H9 (cell line): ENCODE measurements at regions not wholly inside any gene's neighbourhood (a gene's known extent, or its start where the extent isn't known, plus 50 kb on each side); places are given as distances from the start of the nearest gene placed in this dataset.
A peak's percentile ranks its signal among the peaks of the same experiment; 100 is the strongest.
"Not testable (repeated sequence)": the region's sequence is repeated elsewhere in the genome, so short reads cannot be mapped to it uniquely, and the experiment has no call there.

Source experiments
- DNase-seq: peaks from one replicate; pipeline ENCODE4 v3.0.0-alpha.2; 2017
- H2AFZ ChIP-seq: one replicate; pipeline ENCODE4 v1.6.1; 2013; ENCODE audit warnings: mild to moderate bottlenecking, low read length, control low read depth, moderate library complexity
- H2AK5ac ChIP-seq: 2 replicates; pipeline ENCODE4 v1.6.1; 2013; ENCODE audit warnings: low read length, control low read depth, mixed read lengths; ENCODE audit not compliant: insufficient read length
- H2BK120ac ChIP-seq: one replicate; pipeline ENCODE4 v1.6.1; 2013; ENCODE audit warnings: low read depth, mild to moderate bottlenecking, low read length, control low read depth, inconsistent platforms; ENCODE audit not compliant: poor library complexity, severe bottlenecking
- H2BK12ac ChIP-seq: 2 replicates; pipeline ENCODE4 v1.6.1; 2013; ENCODE audit warnings: low read length, control low read depth, mixed read lengths, low read depth; ENCODE audit not compliant: insufficient read length
- H2BK15ac ChIP-seq: 2 replicates; pipeline ENCODE4 v1.6.1; 2013; ENCODE audit warnings: low read depth, low read length, control low read depth
- H2BK20ac ChIP-seq: one replicate; pipeline ENCODE4 v1.6.1; 2013; ENCODE audit warnings: low read depth, mild to moderate bottlenecking, low read length, control low read depth, inconsistent platforms; ENCODE audit not compliant: poor library complexity, severe bottlenecking
- H2BK5ac ChIP-seq: 2 replicates; pipeline ENCODE4 v1.6.1; 2013; ENCODE audit warnings: low read length, control low read depth, mixed read lengths; ENCODE audit not compliant: insufficient read length
- H3K14ac ChIP-seq: 2 replicates; pipeline ENCODE4 v1.6.1; 2013; ENCODE audit warnings: low read length, control low read depth; ENCODE audit not compliant: insufficient read depth
- H3K18ac ChIP-seq: 2 replicates; pipeline ENCODE4 v1.6.1; 2013; ENCODE audit warnings: low read depth, mild to moderate bottlenecking, mixed read lengths, low read length, control low read depth; ENCODE audit not compliant: insufficient read length
- H3K23ac ChIP-seq: 2 replicates; pipeline ENCODE4 v1.6.1; 2013; ENCODE audit warnings: low read length, control low read depth, mixed read lengths, low read depth; ENCODE audit not compliant: insufficient read length
- H3K23me2 ChIP-seq: 2 replicates; pipeline ENCODE4 v1.6.1; 2013; ENCODE audit warnings: low read depth, mild to moderate bottlenecking, mixed read lengths, low read length, control low read depth; ENCODE audit not compliant: insufficient read length, poor library complexity, severe bottlenecking
- H3K27ac ChIP-seq: 2 replicates; pipeline ENCODE4 v1.5.1; 2013; ENCODE audit warnings: low read length, control low read depth, mixed read lengths, low read depth; ENCODE audit not compliant: insufficient read length
- H3K27me3 ChIP-seq: 2 replicates; pipeline ENCODE4 v1.6.1; 2013; ENCODE audit warnings: low read length, control low read depth, inconsistent platforms; ENCODE audit not compliant: insufficient read depth
- H3K4ac ChIP-seq: 2 replicates; pipeline ENCODE4 v1.6.1; 2013; ENCODE audit warnings: low read depth, mild to moderate bottlenecking, control low read depth, inconsistent platforms, low read length, moderate library complexity
- H3K4me1 ChIP-seq: 2 replicates; pipeline ENCODE4 v1.6.1; 2013; ENCODE audit warnings: low read length, control low read depth, inconsistent platforms; ENCODE audit not compliant: insufficient read depth
- H3K4me2 ChIP-seq: 2 replicates; pipeline ENCODE4 v1.6.1; 2013; ENCODE audit warnings: low read length, control low read depth, mixed read lengths; ENCODE audit not compliant: insufficient read length, insufficient read depth
- H3K56ac ChIP-seq: 2 replicates; pipeline ENCODE4 v1.6.1; 2013; ENCODE audit warnings: low read depth, mild to moderate bottlenecking, mixed read lengths, low read length, control low read depth; ENCODE audit not compliant: insufficient read length
- H3K79me1 ChIP-seq: 2 replicates; pipeline ENCODE4 v1.6.1; 2013; ENCODE audit warnings: low read depth, mild to moderate bottlenecking, moderate library complexity, low read length, control low read depth, inconsistent platforms; ENCODE audit not compliant: insufficient read depth, poor library complexity, severe bottlenecking
- H3K79me2 ChIP-seq: 2 replicates; pipeline ENCODE4 v1.6.1; 2013; ENCODE audit warnings: low read length, control low read depth, inconsistent platforms; ENCODE audit not compliant: insufficient read depth
- H3K9ac ChIP-seq: 2 replicates; pipeline ENCODE4 v1.6.1; 2013; ENCODE audit warnings: low read length, control low read depth, mixed read lengths; ENCODE audit not compliant: insufficient read length; ENCODE audit errors: extremely low read depth
- H3K9me3 ChIP-seq: one replicate; pipeline ENCODE4 v1.6.1; 2013; ENCODE audit warnings: low read depth, low read length, inconsistent platforms; ENCODE audit not compliant: control insufficient read depth
- H3T11ph ChIP-seq: one replicate; pipeline ENCODE4 v1.6.1; 2013; ENCODE audit warnings: mild to moderate bottlenecking, low read length, control low read depth, inconsistent platforms
- H4K20me1 ChIP-seq: one replicate; pipeline ENCODE4 v1.6.1; 2013; ENCODE audit not compliant: control insufficient read depth, insufficient read length, insufficient read depth
- H4K5ac ChIP-seq: 2 replicates; pipeline ENCODE4 v1.6.1; 2013; ENCODE audit warnings: low read depth, mild to moderate bottlenecking, mixed read lengths, low read length, control low read depth; ENCODE audit not compliant: insufficient read length
- H4K8ac ChIP-seq: replicated peaks from 2 replicates; pipeline ENCODE4 v1.6.1; 2013; ENCODE audit warnings: low read length, control low read depth, mixed read lengths, low read depth; ENCODE audit not compliant: insufficient read length
- H4K91ac ChIP-seq: 2 replicates; pipeline ENCODE4 v1.6.1; 2013; ENCODE audit warnings: low read depth, mild to moderate bottlenecking, moderate library complexity, mixed read lengths, low read length, control low read depth; ENCODE audit not compliant: insufficient read length
- H3K27ac Mint-ChIP-seq, 3 experiments: 2 replicates in 2 of 3; 3 replicates in 1 of 3; pipeline ENCODE4 v1.8.0; 2020 to 2021; ENCODE audit warnings: mixed read lengths in 3 of 3, mild to moderate bottlenecking in 1 of 3, moderate library complexity in 1 of 3
- H3K27me3 Mint-ChIP-seq: 2 replicates; pipeline ENCODE4 v1.8.0; 2021; ENCODE audit warnings: low read depth, mild to moderate bottlenecking, moderate library complexity, mixed read lengths
- H3K36me3 Mint-ChIP-seq, 3 experiments: 2 replicates in 2 of 3; 3 replicates in 1 of 3; pipeline ENCODE4 v1.8.0; 2020 to 2021; ENCODE audit warnings: low read depth in 3 of 3, mixed read lengths in 3 of 3; ENCODE audit not compliant: insufficient read depth in 1 of 3
- H3K4me1 Mint-ChIP-seq, 2 experiments: 2 replicates each; pipeline ENCODE4 v1.8.0; 2020; ENCODE audit warnings: mixed read lengths in 2 of 2
- H3K4me3 Mint-ChIP-seq, 2 experiments: 2 replicates in 1 of 2; 3 replicates in 1 of 2; pipeline ENCODE4 v1.8.0; 2020 to 2021; ENCODE audit warnings: mild to moderate bottlenecking in 2 of 2, mixed read lengths in 2 of 2, moderate library complexity in 1 of 2
- H3K9me3 Mint-ChIP-seq, 2 experiments: 2 replicates in 1 of 2; 3 replicates in 1 of 2; pipeline ENCODE4 v1.8.0; 2020; ENCODE audit warnings: mild to moderate bottlenecking in 2 of 2, mixed read lengths in 2 of 2, moderate library complexity in 1 of 2
- CTCF ChIP-seq: fragments of 200-600 bp; sonication (generic); conservative IDR thresholded peaks from 3 replicates; pipeline ENCODE4 v1.8.0; 2021; ENCODE audit warnings: antibody characterized with exemption, mild to moderate bottlenecking
- WGBS: extraction: QIAGEN DNeasy Blood & Tissue Kit; methylation state at CpG from one replicate; pipeline ENCODE4 v1.1.7; 2013; ENCODE audit warnings: missing lambda C conversion rate, low lambda C conversion rate, mixed read lengths; ENCODE audit not compliant: insufficient read length; ENCODE audit errors: extremely low coverage; 5-methylcytosine and 5-hydroxymethylcytosine counted together

GRCh38 chr4:119955256-119955655 lies 111.4 kb downstream of the MAD2L1 start:
- H3K9ac ChIP-seq: no peak overlapping the region
- peaks cover 1% of the 10 kb centered on the region; the same call in 1 of the 2 replicates for H3K27me3 Mint-ChIP-seq
- H3K9me3 Mint-ChIP-seq: peaks cover 3% of the 10 kb centered on the region in 2 experiments; a peak in 4 of 5 replicates
- H3K9me3 ChIP-seq: no peaks in the 10 kb centered on the region
- peaks cover 9 to 10% of the 10 kb centered on the region in 2 experiments for H3K4me1 Mint-ChIP-seq
- H3K79me1 ChIP-seq: no peaks in the 10 kb centered on the region
- no peak overlapping the region for H2AK5ac ChIP-seq
- no peak overlapping the region for H3K14ac ChIP-seq
- H2BK20ac ChIP-seq: no peak overlapping the region
- H3K4ac ChIP-seq: no peak overlapping the region
- H3K56ac ChIP-seq: no peak overlapping the region
- no peak overlapping the region for H4K5ac ChIP-seq
- H3K36me3 Mint-ChIP-seq: peaks cover 0 to 7% (median 2%) of the 10 kb centered on the region in 3 experiments; a peak in 1 of 7 replicates
- no peak overlapping the region for H4K91ac ChIP-seq
- H3K27me3 ChIP-seq: no peaks in the 10 kb centered on the region
- H3K4me2 ChIP-seq: no peak overlapping the region
- H3K4me3 Mint-ChIP-seq: no peak overlapping the region
- no peaks in the 10 kb centered on the region for H3K23me2 ChIP-seq
- no peak overlapping the region for H3K18ac ChIP-seq
- TF ChIP-seq CTCF: no peak
- H4K8ac ChIP-seq: no peak overlapping the region
- H3T11ph ChIP-seq: no peak overlapping the region
- no peak overlapping the region for H2BK120ac ChIP-seq
- H3K79me2 ChIP-seq: no peaks in the 10 kb centered on the region
- H2BK15ac ChIP-seq: no peak overlapping the region
- H3K27ac Mint-ChIP-seq: no peak overlapping the region
- no peak overlapping the region for H2BK12ac ChIP-seq
- DNase-seq: no peak
- H3K23ac ChIP-seq: no peak overlapping the region
- no peaks in the 10 kb centered on the region for H3K4me1 ChIP-seq
- no CpG with 5 or more reads among the region's 3 CpGs for WGBS
- H2AFZ ChIP-seq: no peak overlapping the region
- no peaks in the 10 kb centered on the region for H4K20me1 ChIP-seq
- H3K27ac ChIP-seq: no peak overlapping the region
- no peak overlapping the region for H2BK5ac ChIP-seq

- not testable (repeated sequence) for H3K79me1 ChIP-seq, H3K18ac ChIP-seq, H2BK120ac ChIP-seq, H3K27ac ChIP-seq, H3K9me3 ChIP-seq, H3K23me2 ChIP-seq, H3K4ac ChIP-seq, H2BK15ac ChIP-seq, H4K91ac ChIP-seq, H3K36me3 Mint-ChIP-seq, H3T11ph ChIP-seq, H3K4me1 Mint-ChIP-seq, H3K9ac ChIP-seq, H2AK5ac ChIP-seq, H3K56ac ChIP-seq, H4K8ac ChIP-seq, H2BK20ac ChIP-seq, H3K4me2 ChIP-seq, H2BK5ac ChIP-seq, DNase-seq, H2AFZ ChIP-seq, H3K14ac ChIP-seq, H4K5ac ChIP-seq, H3K23ac ChIP-seq, H3K79me2 ChIP-seq, H2BK12ac ChIP-seq, H4K20me1 ChIP-seq, H3K4me1 ChIP-seq, H3K27me3 Mint-ChIP-seq, H3K27me3 ChIP-seq, H3K9me3 Mint-ChIP-seq
- Mint-ChIP-seq H3K27ac (peak overlapping the region in 2 of 3 experiments; percentile 20 to 68; a peak in 2 of 7 replicates), H3K4me3 (peak overlapping the region in 1 of 2 experiments; percentile 21; a peak in 2 of 5 replicates)
- no CpG with 5 or more reads among the region's 18 CpGs for WGBS
These were observed 112.2 kb downstream of the MAD2L1 start for GRCh38 chr4:119954487-119954886.
